ENCODE measurements at regions not wholly inside any gene's neighbourhood (a gene's known extent, or its start where the extent isn't known, plus 50 kb on each side); places are given as distances from the start of the nearest gene placed in this dataset.

- Histone ChIP-seq H3K27ac (ENCODE audit: low read length) (no peak overlapping the region), H3K4me1 (ENCODE audit: control insufficient read depth, insufficient read depth, low read length) (no peaks in the 10 kb centered on the region), H3K27me3 (ENCODE audit: control insufficient read depth, insufficient read depth, low read length) (no peaks in the 10 kb centered on the region), H3K9me3 (ENCODE audit: control insufficient read depth, insufficient read depth, low read length) (peaks cover 16% of the 10 kb centered on the region), H3K4me3 (ENCODE audit: low read length) (no peak overlapping the region), H3K36me3 (ENCODE audit: control insufficient read depth, insufficient read depth, low read length) (no peaks in the 10 kb centered on the region)
- H3K9me3 Mint-ChIP-seq: peaks cover 0 to 3% of the 10 kb centered on the region in 2 donors
- WGBS (ENCODE audit: insufficient coverage): 87% methylated on average over 10 of the region's 10 CpGs
- no peak overlapping the region for H3K27ac Mint-ChIP-seq
- intact Hi-C loops (cut with micrococcal nuclease): no loop called here
- no peak for TF ChIP-seq CTCF (IDR thresholded peaks at IDR 0.05)
- H3K4me1 Mint-ChIP-seq: no peaks in the 10 kb centered on the region
- H3K4me3 Mint-ChIP-seq: no peak overlapping the region
- ATAC-seq: no peak
- DNase-seq: no peak
- H3K36me3 Mint-ChIP-seq: no peaks in the 10 kb centered on the region
- H3K27me3 Mint-ChIP-seq (ENCODE audit: low read depth in 2 of 2): no peaks in the 10 kb centered on the region
Observed at GRCh38 chr14:41144370-41144769, 462.3 kb upstream of the LRFN5 start.

- ATAC-seq (no peak), DNase-seq (no peak)
- no peaks in the 10 kb centered on the region for H3K4me1 Mint-ChIP-seq
- Histone ChIP-seq H3K27ac (ENCODE audit: low read length) (no peak overlapping the region), H3K4me3 (ENCODE audit: low read length) (no peak overlapping the region), H3K4me1 (ENCODE audit: control insufficient read depth, insufficient read depth, low read length) (no peaks in the 10 kb centered on the region), H3K36me3 (ENCODE audit: control insufficient read depth, insufficient read depth, low read length) (no peaks in the 10 kb centered on the region), H3K27me3 (ENCODE audit: control insufficient read depth, insufficient read depth, low read length) (no peaks in the 10 kb centered on the region), H3K9me3 (ENCODE audit: control insufficient read depth, insufficient read depth, low read length) (no peaks in the 10 kb centered on the region)
- peaks cover 4 to 12% of the 10 kb centered on the region in 2 donors for H3K9me3 Mint-ChIP-seq
- no peak overlapping the region for H3K4me3 Mint-ChIP-seq
- WGBS (ENCODE audit: insufficient coverage): 87% methylated on average over 1 of the region's 2 CpGs
- no peak for TF ChIP-seq CTCF (IDR thresholded peaks at IDR 0.05)
- no peaks in the 10 kb centered on the region for H3K27me3 Mint-ChIP-seq (ENCODE audit: low read depth in 2 of 2)
- no peaks in the 10 kb centered on the region for H3K36me3 Mint-ChIP-seq
- intact Hi-C loops (cut with micrococcal nuclease): no loop called here
- no peak overlapping the region for H3K27ac Mint-ChIP-seq
Observed at GRCh38 chr14:41137741-41138140, 468.9 kb upstream of the LRFN5 start.

GRCh38 chr14:41130274-41130673 is 476.4 kb upstream of the LRFN5 start:
- ATAC-seq (no peak), DNase-seq (no peak)
- Mint-ChIP-seq H3K4me3 (no peak overlapping the region), H3K27ac (no peak overlapping the region), H3K27me3 (ENCODE audit: low read depth in 2 of 2) (no peaks in the 10 kb centered on the region), H3K36me3 (no peaks in the 10 kb centered on the region), H3K4me1 (no peaks in the 10 kb centered on the region), H3K9me3 (peaks cover 6% of the 10 kb centered on the region in 2 donors)
- peaks cover 5% of the 10 kb centered on the region for H3K9me3 ChIP-seq (ENCODE audit: control insufficient read depth, insufficient read depth, low read length)
- 88% methylated on average over 2 of the region's 2 CpGs for whole genome bisulfite sequencing (ENCODE audit: insufficient coverage)
- no peaks in the 10 kb centered on the region for H3K27me3 ChIP-seq (ENCODE audit: control insufficient read depth, insufficient read depth, low read length)
- intact Hi-C loops (cut with micrococcal nuclease): no loop called here
- H3K4me3 ChIP-seq (ENCODE audit: low read length): no peak overlapping the region
- TF ChIP-seq CTCF (IDR thresholded peaks at IDR 0.05): no peak
- no peaks in the 10 kb centered on the region for H3K36me3 ChIP-seq (ENCODE audit: control insufficient read depth, insufficient read depth, low read length)
- no peaks in the 10 kb centered on the region for H3K4me1 ChIP-seq (ENCODE audit: control insufficient read depth, insufficient read depth, low read length)
- no peak overlapping the region for H3K27ac ChIP-seq (ENCODE audit: low read length)

- H3K36me3 ChIP-seq (ENCODE audit: control insufficient read depth, insufficient read depth, low read length): no peaks in the 10 kb centered on the region
- no peaks in the 10 kb centered on the region for H3K27me3 ChIP-seq (ENCODE audit: control insufficient read depth, insufficient read depth, low read length)
- no peak overlapping the region for H3K4me3 ChIP-seq (ENCODE audit: low read length)
- no peaks in the 10 kb centered on the region for H3K4me1 Mint-ChIP-seq
- intact Hi-C loops (cut with micrococcal nuclease): no loop called here
- ATAC-seq (no peak), DNase-seq (no peak)
- no peaks in the 10 kb centered on the region for H3K4me1 ChIP-seq (ENCODE audit: control insufficient read depth, insufficient read depth, low read length)
- peaks cover 20% of the 10 kb centered on the region for H3K36me3 Mint-ChIP-seq
- H3K27me3 Mint-ChIP-seq (ENCODE audit: low read depth in 2 of 2): no peaks in the 10 kb centered on the region
- H3K9me3 ChIP-seq (ENCODE audit: control insufficient read depth, insufficient read depth, low read length): no peaks in the 10 kb centered on the region
- 53% methylated on average over 3 of the region's 4 CpGs for WGBS (ENCODE audit: insufficient coverage)
- no peak overlapping the region for H3K27ac Mint-ChIP-seq
- no peak for TF ChIP-seq CTCF (IDR thresholded peaks at IDR 0.05)
- peaks cover 8 to 9% of the 10 kb centered on the region in 2 donors for H3K9me3 Mint-ChIP-seq
- no peak overlapping the region for H3K4me3 Mint-ChIP-seq
- no peak overlapping the region for H3K27ac ChIP-seq (ENCODE audit: low read length)
Observed at GRCh38 chr14:41120402-41120801, 486.3 kb upstream of the LRFN5 start.
